OCI-LY1 (cell line): ENCODE measurements at regions not wholly inside any gene's neighbourhood (a gene's known extent, or its start where the extent isn't known, plus 50 kb on each side); places are given as distances from the start of the nearest gene placed in this dataset.

Experiments used
- H2AFZ ChIP-seq: fragments of 200-600 bp; sonication (generic), shearing (Covaris generic); 2 replicates; pipeline ENCODE4 v1.6.0; 2014; ENCODE audit warnings: antibody characterized with exemption, mild to moderate bottlenecking, low read length
- H3F3A ChIP-seq: fragments of 200-600 bp; sonication (generic), shearing (Covaris generic); 2 replicates; pipeline ENCODE4 v1.6.0; 2014; ENCODE audit warnings: mild to moderate bottlenecking, antibody characterized with exemption, low read length, moderate library complexity; ENCODE audit not compliant: insufficient read depth
- H3K27ac ChIP-seq: fragments of 200-600 bp; sonication (generic); 2 replicates; pipeline ENCODE4 v1.5.1; 2014; ENCODE audit warnings: low read length, mixed run types, mild to moderate bottlenecking, low read depth; ENCODE audit not compliant: poor library complexity, severe bottlenecking
- H3K27me3 ChIP-seq: fragments of 200-600 bp; sonication (generic); 2 replicates; pipeline ENCODE4 v1.6.0; 2014; ENCODE audit warnings: antibody characterized with exemption, mild to moderate bottlenecking, low read length, moderate library complexity; ENCODE audit not compliant: insufficient read depth
- H3K36me3 ChIP-seq: fragments of 200-600 bp; sonication (generic); 2 replicates; pipeline ENCODE4 v1.6.1; 2014; ENCODE audit warnings: mild to moderate bottlenecking, antibody characterized with exemption, low read length, moderate library complexity, mixed read lengths; ENCODE audit not compliant: insufficient read depth
- H3K4me1 ChIP-seq: fragments of 200-600 bp; sonication (generic); 2 replicates; pipeline ENCODE4 v1.5.1; 2014; ENCODE audit warnings: mild to moderate bottlenecking, low read length, moderate library complexity; ENCODE audit not compliant: insufficient read depth, severe bottlenecking
- H3K4me2 ChIP-seq: fragments of 200-600 bp; sonication (generic), shearing (Covaris generic); 2 replicates; pipeline ENCODE4 v1.6.1; 2014; ENCODE audit warnings: low read length
- H3K4me3 ChIP-seq: fragments of 200-600 bp; sonication (generic); 2 replicates; pipeline ENCODE4 v1.5.1; 2014; ENCODE audit warnings: low read length, low read depth, mild to moderate bottlenecking, mixed read lengths; ENCODE audit not compliant: poor library complexity, severe bottlenecking
- H3K79me2 ChIP-seq: fragments of 200-600 bp; shearing (Covaris generic); 2 replicates; pipeline ENCODE4 v1.6.1; 2016; ENCODE audit warnings: mixed run types, low read length, mixed read lengths; ENCODE audit not compliant: insufficient read depth
- H3K9ac ChIP-seq: fragments of 200-600 bp; sonication (generic), shearing (Covaris generic); 2 replicates; pipeline ENCODE4 v1.6.1; 2014; ENCODE audit warnings: mild to moderate bottlenecking, low read length, mixed read lengths
- H3K9me2 ChIP-seq: fragments of 200-600 bp; sonication (generic), shearing (Covaris generic); 2 replicates; pipeline ENCODE4 v1.6.1; 2014; ENCODE audit warnings: low read depth, mild to moderate bottlenecking, low read length, mixed read lengths
- H3K9me3 ChIP-seq: fragments of 200-600 bp; shearing (Covaris generic); 2 replicates; pipeline ENCODE4 v1.6.1; 2014; ENCODE audit warnings: low read length, mixed read lengths
- H4K20me1 ChIP-seq: fragments of 200-600 bp; sonication (generic), shearing (Covaris generic); 2 replicates; pipeline ENCODE4 v1.6.0; 2016; ENCODE audit warnings: mild to moderate bottlenecking, low read length; ENCODE audit not compliant: insufficient read depth
- EZH2 ChIP-seq: fragments of 200-600 bp; sonication (generic), shearing (Covaris generic); IDR thresholded peaks from 2 replicates; pipeline ENCODE4 v1.8.0; 2017; ENCODE audit warnings: borderline replicate concordance, mixed run types, mild to moderate bottlenecking, antibody characterized with exemption, low read length, moderate library complexity, mixed read lengths
- TF ChIP-seq, protein P1 (sequence below): fragments of 200-600 bp; sonication (generic), shearing (Covaris generic); IDR thresholded peaks from 2 replicates; pipeline ENCODE4 v1.5.1; 2017; ENCODE audit warnings: mild to moderate bottlenecking, antibody characterized with exemption, low read length, moderate library complexity, mixed read lengths

DNA sequence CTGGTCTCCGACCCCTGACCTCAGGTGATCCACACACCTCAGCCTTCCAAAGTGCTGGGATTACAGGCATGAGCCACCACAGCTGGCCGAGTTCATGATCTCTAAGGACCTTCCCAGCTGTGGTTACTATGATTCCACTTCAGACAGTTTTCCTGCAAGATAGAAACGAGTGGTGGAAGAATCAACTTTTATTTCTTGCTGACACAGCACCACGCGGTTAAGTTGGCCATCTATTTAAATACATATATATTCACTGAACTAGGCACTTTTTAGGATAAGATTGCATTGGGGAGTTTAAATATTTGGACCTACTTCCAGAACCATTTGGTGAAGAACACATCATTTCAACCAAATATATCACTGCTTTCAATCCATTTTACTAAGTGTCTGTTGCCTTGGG lies 213.4 kb downstream of the TBX5 start:
- H3K4me2 ChIP-seq: no peak overlapping the region
- H3K36me3 ChIP-seq: no peaks in the 10 kb centered on the region
- no peaks in the 10 kb centered on the region for H3K79me2 ChIP-seq
- no peaks in the 10 kb centered on the region for H4K20me1 ChIP-seq
- H3K4me1 ChIP-seq: no peaks in the 10 kb centered on the region
- no peaks in the 10 kb centered on the region for H3K27me3 ChIP-seq
- H3F3A ChIP-seq: no peaks in the 10 kb centered on the region
- TF ChIP-seq, protein P1, sequence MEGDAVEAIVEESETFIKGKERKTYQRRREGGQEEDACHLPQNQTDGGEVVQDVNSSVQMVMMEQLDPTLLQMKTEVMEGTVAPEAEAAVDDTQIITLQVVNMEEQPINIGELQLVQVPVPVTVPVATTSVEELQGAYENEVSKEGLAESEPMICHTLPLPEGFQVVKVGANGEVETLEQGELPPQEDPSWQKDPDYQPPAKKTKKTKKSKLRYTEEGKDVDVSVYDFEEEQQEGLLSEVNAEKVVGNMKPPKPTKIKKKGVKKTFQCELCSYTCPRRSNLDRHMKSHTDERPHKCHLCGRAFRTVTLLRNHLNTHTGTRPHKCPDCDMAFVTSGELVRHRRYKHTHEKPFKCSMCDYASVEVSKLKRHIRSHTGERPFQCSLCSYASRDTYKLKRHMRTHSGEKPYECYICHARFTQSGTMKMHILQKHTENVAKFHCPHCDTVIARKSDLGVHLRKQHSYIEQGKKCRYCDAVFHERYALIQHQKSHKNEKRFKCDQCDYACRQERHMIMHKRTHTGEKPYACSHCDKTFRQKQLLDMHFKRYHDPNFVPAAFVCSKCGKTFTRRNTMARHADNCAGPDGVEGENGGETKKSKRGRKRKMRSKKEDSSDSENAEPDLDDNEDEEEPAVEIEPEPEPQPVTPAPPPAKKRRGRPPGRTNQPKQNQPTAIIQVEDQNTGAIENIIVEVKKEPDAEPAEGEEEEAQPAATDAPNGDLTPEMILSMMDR: no peak
- TF ChIP-seq EZH2: no peak
- no peaks in the 10 kb centered on the region for H3K9me3 ChIP-seq
- H2AFZ ChIP-seq: no peak overlapping the region
- no peaks in the 10 kb centered on the region for H3K9me2 ChIP-seq
- H3K27ac ChIP-seq: no peak overlapping the region
- H3K4me3 ChIP-seq: no peak overlapping the region
- no peak overlapping the region for H3K9ac ChIP-seq

DNA sequence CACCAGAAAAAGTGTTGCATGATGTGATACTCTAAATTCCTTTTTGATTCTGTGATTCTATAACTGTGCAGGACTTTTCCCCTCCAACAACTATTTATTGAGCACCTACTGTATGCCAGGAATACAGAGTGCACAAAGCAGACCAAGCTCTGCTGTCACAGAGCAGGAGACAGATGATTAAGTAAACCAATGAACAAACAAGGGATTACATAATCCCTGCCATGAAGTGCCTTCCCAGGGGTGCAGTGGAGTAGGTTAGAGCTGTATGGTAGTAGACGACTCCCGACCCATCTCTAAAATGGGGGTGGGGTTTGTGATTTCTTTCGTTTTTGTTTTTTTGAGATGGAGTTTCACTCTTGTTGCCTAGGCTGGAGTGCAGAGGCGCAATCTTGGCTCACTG lies 213.9 kb downstream of the TBX5 start:
- no peak for TF ChIP-seq EZH2
- TF ChIP-seq, protein P1: no peak
- Histone ChIP-seq H3K27me3 (no peaks in the 10 kb centered on the region), H3K4me1 (no peaks in the 10 kb centered on the region), H3F3A (no peaks in the 10 kb centered on the region), H3K9me3 (no peaks in the 10 kb centered on the region), H3K36me3 (no peaks in the 10 kb centered on the region), H3K4me2 (no peak overlapping the region), H2AFZ (no peak overlapping the region), H3K79me2 (no peaks in the 10 kb centered on the region), H3K9ac (no peak overlapping the region), H3K4me3 (no peak overlapping the region), H3K27ac (no peak overlapping the region), H4K20me1 (no peaks in the 10 kb centered on the region), H3K9me2 (no peaks in the 10 kb centered on the region)

DNA sequence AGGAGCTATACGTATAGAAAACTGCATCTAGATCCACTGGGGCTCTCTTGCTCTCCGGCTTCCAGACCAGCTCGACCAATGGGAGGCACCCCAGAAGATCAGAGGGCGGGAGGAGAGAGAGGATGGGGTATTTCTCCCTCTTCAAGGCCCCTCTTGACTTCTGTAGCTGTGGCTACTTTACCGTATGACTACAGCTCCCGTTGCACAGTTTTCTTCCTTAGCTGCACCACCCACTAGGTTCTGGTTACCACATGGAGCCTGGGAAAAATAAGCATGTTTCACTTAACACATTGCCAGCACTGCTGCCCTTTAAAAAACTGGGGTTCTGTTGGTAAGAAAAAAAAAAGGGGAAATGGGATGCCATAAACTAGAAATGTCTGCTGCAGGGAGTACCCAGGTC lies 214.4 kb downstream of the TBX5 start:
- H3K27ac ChIP-seq: no peak overlapping the region
- no peaks in the 10 kb centered on the region for H3K9me3 ChIP-seq
- TF ChIP-seq, protein P1: no peak
- TF ChIP-seq EZH2: no peak
- H3K4me1 ChIP-seq: no peaks in the 10 kb centered on the region
- H2AFZ ChIP-seq: no peak overlapping the region
- no peaks in the 10 kb centered on the region for H4K20me1 ChIP-seq
- no peaks in the 10 kb centered on the region for H3K79me2 ChIP-seq
- no peak overlapping the region for H3K4me3 ChIP-seq
- H3K9ac ChIP-seq: no peak overlapping the region
- no peaks in the 10 kb centered on the region for H3K9me2 ChIP-seq
- H3F3A ChIP-seq: no peaks in the 10 kb centered on the region
- no peaks in the 10 kb centered on the region for H3K36me3 ChIP-seq
- no peak overlapping the region for H3K4me2 ChIP-seq
- H3K27me3 ChIP-seq: no peaks in the 10 kb centered on the region
